ENCODE measurements at regions not wholly inside any gene's neighbourhood (a gene's known extent, or its start where the extent isn't known, plus 50 kb on each side); places are given as distances from the start of the nearest gene placed in this dataset.
"Not testable (repeated sequence)": the region's sequence is repeated elsewhere in the genome, so short reads cannot be mapped to it uniquely, and the experiment has no call there.

GRCh38 chrX:40243755-40244515, 146.2 kb upstream of the BCOR start:
- TF ChIP-seq CTCF (conservative IDR thresholded peaks at IDR 0.05) = no peak
- no peak overlapping the region for H3K27ac ChIP-seq

GRCh38 chrX:40240844-40241243, 143.1 kb upstream of the BCOR start:
- H3K27ac ChIP-seq = no peak overlapping the region
- no peak for TF ChIP-seq CTCF (conservative IDR thresholded peaks at IDR 0.05)

GRCh38 chrX:40237731-40238178, 140.0 kb upstream of the BCOR start:
- TF ChIP-seq CTCF (conservative IDR thresholded peaks at IDR 0.05) = no peak
- H3K27ac ChIP-seq = no peak overlapping the region

DNA sequence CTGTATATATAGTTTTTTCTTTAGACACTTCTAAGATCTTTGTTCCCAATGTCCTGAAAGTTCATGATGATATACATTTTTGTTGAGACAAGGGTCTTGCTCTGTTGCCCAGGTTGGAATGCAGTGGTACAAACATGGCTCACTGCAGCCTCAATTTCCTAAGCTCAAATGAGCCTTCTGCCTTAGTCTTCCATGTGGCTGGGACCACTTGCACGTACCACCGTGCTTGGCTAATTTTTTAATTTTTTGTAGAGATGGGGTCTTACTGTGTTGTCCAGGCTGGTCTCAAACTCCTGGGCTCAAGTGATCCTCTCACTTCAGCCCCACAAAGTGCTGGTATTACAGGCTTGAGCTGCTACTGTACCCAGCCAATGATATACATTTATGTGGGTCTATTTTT, 132.9 kb upstream of the BCOR start:
- no peak for TF ChIP-seq CTCF (conservative IDR thresholded peaks at IDR 0.05)
- no peak overlapping the region for H3K27ac ChIP-seq

- TF ChIP-seq CTCF (conservative IDR thresholded peaks at IDR 0.05) = no peak
- no peak overlapping the region for H3K27ac ChIP-seq
These were observed 129.4 kb upstream of the BCOR start for GRCh38 chrX:40227125-40227524.

DNA sequence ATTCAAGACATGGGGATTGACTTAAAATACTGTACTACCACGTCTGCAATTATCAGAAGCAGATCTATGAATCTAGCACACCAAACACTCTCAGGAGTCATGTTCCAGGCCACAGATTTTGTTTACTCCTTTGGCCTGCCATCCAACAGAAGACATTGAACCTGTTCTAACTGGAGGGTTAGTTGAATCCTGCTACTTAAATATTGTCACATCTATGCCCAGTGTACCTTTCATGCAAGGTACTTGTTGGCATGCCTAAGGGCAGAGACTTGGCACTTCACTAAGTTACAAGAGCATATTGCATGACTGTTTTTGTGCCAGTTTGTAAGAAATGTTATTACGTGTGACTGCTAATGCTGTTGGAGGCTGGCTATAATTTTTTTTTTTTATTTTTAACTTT, 126.9 kb upstream of the BCOR start:
- peak overlapping the region; percentile 15; the same call in 1 of the 2 replicates for H3K27ac ChIP-seq
- no peak for TF ChIP-seq CTCF (conservative IDR thresholded peaks at IDR 0.05)

DNA sequence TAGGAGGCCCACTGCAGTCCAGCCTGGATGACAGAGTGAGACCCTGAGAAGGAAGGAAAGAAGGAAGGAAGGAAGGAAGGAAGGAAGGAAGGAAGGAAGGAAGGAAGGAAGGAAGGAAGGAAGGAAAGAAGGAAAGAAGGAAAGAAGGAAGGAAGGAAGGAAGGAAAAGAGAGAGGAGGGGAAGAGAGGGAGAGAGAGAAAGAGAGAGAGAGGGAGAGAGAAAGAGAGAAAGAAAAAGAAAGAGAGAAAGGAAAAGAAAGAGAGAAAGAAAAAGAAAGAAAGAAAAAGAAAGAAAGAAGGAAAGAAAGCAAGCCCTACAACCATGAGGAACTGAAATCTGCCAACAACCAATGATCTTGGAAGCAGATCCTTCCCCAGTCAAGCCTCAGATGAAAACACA, 124.9 kb upstream of the BCOR start:
- H3K27ac ChIP-seq = not testable (repeated sequence)

DNA sequence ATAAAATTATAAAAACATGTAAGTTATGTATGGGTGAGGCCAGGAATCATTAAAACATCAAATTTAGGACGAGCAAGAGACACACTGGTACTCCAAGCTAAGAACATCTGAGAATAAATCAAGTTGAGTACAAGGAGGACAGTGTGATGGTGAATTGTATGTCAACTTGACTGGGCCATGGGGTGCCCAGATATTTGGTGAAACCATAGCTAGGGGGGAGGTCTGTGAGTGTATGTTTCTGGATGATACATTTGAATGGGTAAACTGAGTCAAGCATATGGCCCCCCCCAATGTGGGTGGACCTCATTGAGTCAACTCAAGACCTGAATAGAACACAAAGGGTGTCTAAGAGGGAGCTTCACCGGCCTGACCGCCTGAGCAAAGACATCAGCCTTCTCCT, 115.3 kb upstream of the BCOR start:
- TF ChIP-seq CTCF (conservative IDR thresholded peaks at IDR 0.05) = no peak
- no peak overlapping the region for H3K27ac ChIP-seq

All from VCaP (cell line).